NT2/D1 (cell line): ENCODE measurements at regions not wholly inside any gene's neighbourhood (a gene's known extent, or its start where the extent isn't known, plus 50 kb on each side); places are given as distances from the start of the nearest gene placed in this dataset.

Experiments used
- SUZ12 ChIP-seq: IDR thresholded peaks from 2 replicates; pipeline ENCODE4 v1.6.1; 2011; ENCODE audit not compliant: insufficient read length, insufficient read depth; ENCODE audit errors: extremely low read depth
- YY1 ChIP-seq: IDR thresholded peaks from 2 replicates; pipeline ENCODE4 v1.6.1; 2011; ENCODE audit not compliant: insufficient read length, insufficient read depth
- ZNF274 ChIP-seq: IDR thresholded peaks from 2 replicates; pipeline ENCODE4 v1.6.1; 2011; ENCODE audit warnings: mild to moderate bottlenecking, low read depth, low read length

- TF ChIP-seq ZNF274: no peak
- no peak for TF ChIP-seq SUZ12
- TF ChIP-seq YY1: no peak
Observed at GRCh38 chr7:40916813-40917212, 782.0 kb downstream of the SUGCT start.
